Brain microvascular endothelial cell (primary cell): ENCODE measurements at regions not wholly inside any gene's neighbourhood (a gene's known extent, or its start where the extent isn't known, plus 50 kb on each side); places are given as distances from the start of the nearest gene placed in this dataset.

ENCODE experiments used
- DNase-seq: peaks from one replicate; pipeline ENCODE4 v3.0.0-alpha.2; 2020
- H3K27ac ChIP-seq: fragments of 250-450 bp; sonication (Bioruptor Pico); 2 replicates; pipeline ENCODE4 v1.5.1; 2020; ENCODE audit warnings: mild to moderate bottlenecking, moderate library complexity
- H3K27me3 ChIP-seq: fragments of 250-450 bp; sonication (Bioruptor Pico); replicated peaks from 2 replicates; pipeline ENCODE4 v1.5.1; 2020; ENCODE audit warnings: mild to moderate bottlenecking
- H3K36me3 ChIP-seq: fragments of 250-450 bp; sonication (Bioruptor Pico); replicated peaks from 2 replicates; pipeline ENCODE4 v1.5.1; 2020; ENCODE audit warnings: mild to moderate bottlenecking
- H3K4me3 ChIP-seq: 2 replicates; pipeline ENCODE4 v1.5.1; 2011; ENCODE audit warnings: low read depth, mild to moderate bottlenecking, control low read depth, low read length, moderate library complexity
- CTCF ChIP-seq: IDR thresholded peaks from 2 replicates; pipeline ENCODE4 v1.5.1; 2011; ENCODE audit warnings: low read depth, mild to moderate bottlenecking, moderate library complexity, low read length, control low read depth, inconsistent platforms; ENCODE audit errors: missing control alignments
- in situ Hi-C: cut with HindIII; loops from 2 replicates; pipeline ENCODE4 v1.10.0; 2017; ENCODE audit warnings: low sequenced_read_pairs, low pct_ligation_motif_present

- Histone ChIP-seq H3K36me3 (no peaks in the 10 kb centered on the region), H3K4me3 (no peak overlapping the region), H3K27me3 (no peaks in the 10 kb centered on the region), H3K27ac (no peak overlapping the region)
- no peak for DNase-seq
- in situ Hi-C loops: no loop called here
- TF ChIP-seq CTCF: no peak
Observed at GRCh38 chr10:21330628-21331020, 194.9 kb downstream of the SKIDA1 start.

DNA sequence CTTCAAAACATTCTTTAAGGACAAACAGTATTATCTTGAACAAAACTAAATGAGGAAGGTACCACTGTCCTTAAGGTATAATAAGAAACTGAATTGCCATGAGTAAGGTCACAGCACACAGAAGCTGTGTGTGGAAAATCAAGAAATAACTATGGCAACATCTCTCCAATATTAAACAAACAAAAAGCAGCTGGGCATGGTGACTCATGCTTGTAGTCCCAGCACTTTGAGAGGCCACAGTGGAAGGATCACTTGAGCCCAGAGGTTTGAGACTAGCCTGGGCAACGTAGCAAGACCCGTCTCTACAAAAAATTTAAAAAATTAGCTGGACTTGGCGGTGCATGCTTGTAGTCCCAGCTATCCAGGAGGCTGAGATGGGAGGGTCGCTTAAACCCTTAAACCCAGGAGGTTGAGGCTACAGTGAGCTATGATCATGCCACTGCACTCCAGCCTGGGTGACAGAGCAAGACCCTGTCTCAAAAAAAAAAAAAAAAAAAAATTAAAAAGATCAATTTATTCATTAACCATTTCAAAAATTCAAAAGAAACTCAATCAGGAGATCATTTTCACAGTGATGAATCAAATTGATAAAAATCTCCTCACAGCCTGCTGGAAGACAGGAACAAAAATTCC is 195.4 kb downstream of the SKIDA1 start:
- peak overlapping the region; percentile 49 for H3K27ac ChIP-seq

DNA sequence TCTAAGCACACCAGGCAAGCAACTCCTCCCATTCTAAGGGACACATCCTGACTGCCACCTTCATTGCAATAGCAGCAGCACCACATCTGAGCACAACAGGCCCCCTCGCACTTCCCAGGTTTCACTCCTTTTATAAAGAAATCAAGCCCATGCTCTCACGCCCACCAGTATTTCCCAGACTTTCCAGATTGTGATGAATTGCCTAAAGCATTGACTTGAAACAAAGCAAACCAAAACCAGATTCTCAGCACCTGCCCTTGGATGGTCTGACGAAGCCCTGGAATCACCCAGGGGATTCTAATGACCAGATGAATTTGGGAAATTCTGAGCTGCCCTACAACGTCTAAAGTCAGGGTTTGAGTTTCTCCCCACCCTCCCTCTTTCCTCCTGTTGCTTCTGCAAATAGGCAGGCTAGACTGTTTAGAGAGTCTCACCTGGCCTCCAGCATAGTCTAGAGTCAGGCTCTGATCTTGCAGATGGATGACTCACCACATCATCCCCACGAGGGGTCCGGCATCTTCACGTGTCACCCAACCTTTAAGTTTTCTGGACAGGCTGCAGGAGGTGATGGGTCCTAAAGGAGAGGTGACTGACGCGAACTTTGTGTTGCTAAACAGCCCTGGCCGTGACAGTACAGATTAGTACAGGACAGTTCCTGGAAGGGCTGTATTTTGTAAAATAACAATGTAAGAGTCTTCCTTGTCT is 198.0 kb downstream of the SKIDA1 start:
- no peaks in the 10 kb centered on the region for H3K36me3 ChIP-seq
- in situ Hi-C loops: no loop called here
- H3K27me3 ChIP-seq: no peaks in the 10 kb centered on the region
- TF ChIP-seq CTCF: no peak
- no peak overlapping the region for H3K27ac ChIP-seq
- H3K4me3 ChIP-seq: no peak overlapping the region
- DNase-seq: no peak

More for the DNA sequence above, 195.4 kb downstream of the SKIDA1 start:
- Histone ChIP-seq H3K27me3 (no peaks in the 10 kb centered on the region), H3K4me3 (no peak overlapping the region), H3K36me3 (no peaks in the 10 kb centered on the region)
- in situ Hi-C loops: no loop called here
- no peak for TF ChIP-seq CTCF
- peak; percentile 88 for DNase-seq

GRCh38 chr10:21326594-21327288 is 198.7 kb downstream of the SKIDA1 start:
- Histone ChIP-seq H3K4me3 (no peak overlapping the region), H3K27me3 (no peaks in the 10 kb centered on the region), H3K36me3 (no peaks in the 10 kb centered on the region), H3K27ac (no peak overlapping the region)
- no peak for TF ChIP-seq CTCF
- in situ Hi-C loops: no loop called here
- no peak for DNase-seq

- no peak overlapping the region for H3K27ac ChIP-seq
- TF ChIP-seq CTCF: no peak
- H3K4me3 ChIP-seq: no peak overlapping the region
- no peaks in the 10 kb centered on the region for H3K27me3 ChIP-seq
- in situ Hi-C loops: no loop called here
- no peaks in the 10 kb centered on the region for H3K36me3 ChIP-seq
- DNase-seq: no peak
Observed at GRCh38 chr10:21318540-21319167, 206.8 kb downstream of the SKIDA1 start.
